ENCODE measurements at regions not wholly inside any gene's neighbourhood (a gene's known extent, or its start where the extent isn't known, plus 50 kb on each side); places are given as distances from the start of the nearest gene placed in this dataset.

- H3K9me3 ChIP-seq (ENCODE audit: insufficient read depth, low read depth, low read length): peaks cover 2% of the 10 kb centered on the region
- no peak overlapping the region for H2AK5ac ChIP-seq (ENCODE audit: low read length)
- H3K14ac ChIP-seq (ENCODE audit: low read length): no peak overlapping the region
Observed at GRCh38 chr9:29564564-29564963, 1991.3 kb upstream of the C9orf72 start.

GRCh38 chr9:29575219-29575618 is 2001.9 kb upstream of the C9orf72 start:
- no peak for DNase-seq
- H4K12ac ChIP-seq (ENCODE audit: low read depth, low read length): no peak overlapping the region
- no peaks in the 10 kb centered on the region for H3K79me2 ChIP-seq (ENCODE audit: control insufficient read depth, insufficient read depth, low read length, poor library complexity)
- no peak overlapping the region for H3K9ac ChIP-seq (ENCODE audit: low read length)
- no peak overlapping the region for H2BK5ac ChIP-seq (ENCODE audit: low read depth, low read length, poor library complexity)
- H3K27me3 ChIP-seq (ENCODE audit: insufficient read depth, low read length): no peaks in the 10 kb centered on the region
- H2AFZ ChIP-seq (ENCODE audit: insufficient read depth, low read length, poor library complexity): no peak overlapping the region
- H3K14ac ChIP-seq (ENCODE audit: low read length): no peak overlapping the region
- H3K18ac ChIP-seq (ENCODE audit: low read length): no peak overlapping the region
- H3K23ac ChIP-seq (ENCODE audit: low read length): no peak overlapping the region
- H3K36me3 ChIP-seq (ENCODE audit: control insufficient read depth in 1 of 2, insufficient read depth in 2 of 2, low read length in 2 of 2): no peaks in the 10 kb centered on the region
- H3K79me1 ChIP-seq (ENCODE audit: low read length): no peaks in the 10 kb centered on the region
- WGBS (ENCODE audit: extremely low coverage, insufficient coverage, insufficient read length): no CpG with 5 or more reads among the region's 1 CpG
- no peaks in the 10 kb centered on the region for H3K4me1 ChIP-seq (ENCODE audit: control insufficient read depth in 1 of 2, insufficient read depth in 2 of 2, low read length in 2 of 2)
- H3K9me3 ChIP-seq (ENCODE audit: insufficient read depth, low read depth, low read length): no peaks in the 10 kb centered on the region
- H2AK5ac ChIP-seq (ENCODE audit: low read length): no peak overlapping the region
- H2BK120ac ChIP-seq (ENCODE audit: insufficient read depth, low read length, poor library complexity): no peak overlapping the region
- no peak overlapping the region for H3K4me3 ChIP-seq (ENCODE audit: low read depth, low read length)
- H4K91ac ChIP-seq (ENCODE audit: low read depth, low read length): no peak overlapping the region
- H3K4me2 ChIP-seq (ENCODE audit: low read length): no peak overlapping the region
- no peak overlapping the region for H3K27ac ChIP-seq (ENCODE audit: low read depth, low read length)
- H2BK12ac ChIP-seq (ENCODE audit: low read length): no peak overlapping the region
- no peak overlapping the region for H3K4ac ChIP-seq (ENCODE audit: low read depth, low read length)
- H4K8ac ChIP-seq (ENCODE audit: low read depth, low read length): no peak overlapping the region

More at GRCh38 chr9:29564564-29564963, 1991.3 kb upstream of the C9orf72 start:
- DNase-seq: no peak
- Histone ChIP-seq H3K4ac (ENCODE audit: low read depth, low read length) (no peak overlapping the region), H2BK120ac (ENCODE audit: insufficient read depth, low read length, poor library complexity) (no peak overlapping the region), H3K27me3 (ENCODE audit: insufficient read depth, low read length) (no peaks in the 10 kb centered on the region), H4K91ac (ENCODE audit: low read depth, low read length) (no peak overlapping the region), H3K18ac (ENCODE audit: low read length) (no peak overlapping the region), H3K4me2 (ENCODE audit: low read length) (no peak overlapping the region), H2BK12ac (ENCODE audit: low read length) (no peak overlapping the region), H3K4me1 (ENCODE audit: control insufficient read depth in 1 of 2, insufficient read depth in 2 of 2, low read length in 2 of 2) (no peaks in the 10 kb centered on the region), H2AFZ (ENCODE audit: insufficient read depth, low read length, poor library complexity) (no peak overlapping the region), H3K23ac (ENCODE audit: low read length) (no peak overlapping the region), H3K27ac (ENCODE audit: low read depth, low read length) (no peak overlapping the region), H3K36me3 (ENCODE audit: control insufficient read depth in 1 of 2, insufficient read depth in 2 of 2, low read length in 2 of 2) (no peaks in the 10 kb centered on the region), H4K8ac (ENCODE audit: low read depth, low read length) (no peak overlapping the region), H3K4me3 (ENCODE audit: low read depth, low read length) (no peak overlapping the region), H4K12ac (ENCODE audit: low read depth, low read length) (no peak overlapping the region), H3K79me2 (ENCODE audit: control insufficient read depth, insufficient read depth, low read length, poor library complexity) (no peaks in the 10 kb centered on the region), H2BK5ac (ENCODE audit: low read depth, low read length, poor library complexity) (no peak overlapping the region), H3K79me1 (ENCODE audit: low read length) (no peaks in the 10 kb centered on the region), H3K9ac (ENCODE audit: low read length) (no peak overlapping the region)
- no CpG with 5 or more reads among the region's 1 CpG for WGBS (ENCODE audit: extremely low coverage, insufficient coverage, insufficient read length)

- no CpG with 5 or more reads among the region's 2 CpGs for WGBS (ENCODE audit: extremely low coverage, insufficient coverage, insufficient read length)
- no peak overlapping the region for H3K18ac ChIP-seq (ENCODE audit: low read length)
- no peak overlapping the region for H4K12ac ChIP-seq (ENCODE audit: low read depth, low read length)
Observed at GRCh38 chr9:29588361-29588760, 2015.1 kb upstream of the C9orf72 start.

GRCh38 chr9:29609282-29609681 is 2036.0 kb upstream of the C9orf72 start:
- Histone ChIP-seq H3K4me1 (ENCODE audit: control insufficient read depth in 1 of 2, insufficient read depth in 2 of 2, low read length in 2 of 2) (no peaks in the 10 kb centered on the region), H2AK5ac (ENCODE audit: low read length) (no peak overlapping the region), H3K23ac (ENCODE audit: low read length) (no peak overlapping the region), H2BK5ac (ENCODE audit: low read depth, low read length, poor library complexity) (no peak overlapping the region), H3K4ac (ENCODE audit: low read depth, low read length) (no peak overlapping the region), H3K4me3 (ENCODE audit: low read depth, low read length) (no peak overlapping the region), H3K79me1 (ENCODE audit: low read length) (no peaks in the 10 kb centered on the region), H3K9me3 (ENCODE audit: insufficient read depth, low read depth, low read length) (no peaks in the 10 kb centered on the region), H3K27me3 (ENCODE audit: insufficient read depth, low read length) (no peaks in the 10 kb centered on the region), H3K18ac (ENCODE audit: low read length) (no peak overlapping the region), H3K9ac (ENCODE audit: low read length) (no peak overlapping the region), H2BK120ac (ENCODE audit: insufficient read depth, low read length, poor library complexity) (no peak overlapping the region), H3K79me2 (ENCODE audit: control insufficient read depth, insufficient read depth, low read length, poor library complexity) (no peaks in the 10 kb centered on the region), H4K12ac (ENCODE audit: low read depth, low read length) (no peak overlapping the region), H3K36me3 (ENCODE audit: control insufficient read depth in 1 of 2, insufficient read depth in 2 of 2, low read length in 2 of 2) (no peaks in the 10 kb centered on the region), H3K27ac (ENCODE audit: low read depth, low read length) (no peak overlapping the region), H3K14ac (ENCODE audit: low read length) (no peak overlapping the region), H2AFZ (ENCODE audit: insufficient read depth, low read length, poor library complexity) (no peak overlapping the region), H4K91ac (ENCODE audit: low read depth, low read length) (no peak overlapping the region), H3K4me2 (ENCODE audit: low read length) (no peak overlapping the region), H4K8ac (ENCODE audit: low read depth, low read length) (no peak overlapping the region), H2BK12ac (ENCODE audit: low read length) (no peak overlapping the region)
- DNase-seq: no peak
- WGBS (ENCODE audit: extremely low coverage, insufficient coverage, insufficient read length): no CpG with 5 or more reads among the region's 2 CpGs

More at GRCh38 chr9:29588361-29588760, 2015.1 kb upstream of the C9orf72 start:
- no peak for DNase-seq
- Histone ChIP-seq H4K91ac (ENCODE audit: low read depth, low read length) (no peak overlapping the region), H3K36me3 (ENCODE audit: control insufficient read depth in 1 of 2, insufficient read depth in 2 of 2, low read length in 2 of 2) (no peaks in the 10 kb centered on the region), H3K27me3 (ENCODE audit: insufficient read depth, low read length) (no peaks in the 10 kb centered on the region), H3K4ac (ENCODE audit: low read depth, low read length) (no peak overlapping the region), H3K9me3 (ENCODE audit: insufficient read depth, low read depth, low read length) (no peaks in the 10 kb centered on the region), H3K4me3 (ENCODE audit: low read depth, low read length) (no peak overlapping the region), H2BK5ac (ENCODE audit: low read depth, low read length, poor library complexity) (no peak overlapping the region), H3K27ac (ENCODE audit: low read depth, low read length) (no peak overlapping the region), H2AK5ac (ENCODE audit: low read length) (no peak overlapping the region), H3K23ac (ENCODE audit: low read length) (no peak overlapping the region), H2AFZ (ENCODE audit: insufficient read depth, low read length, poor library complexity) (no peak overlapping the region), H3K79me2 (ENCODE audit: control insufficient read depth, insufficient read depth, low read length, poor library complexity) (no peaks in the 10 kb centered on the region), H4K8ac (ENCODE audit: low read depth, low read length) (no peak overlapping the region), H2BK12ac (ENCODE audit: low read length) (no peak overlapping the region), H3K14ac (ENCODE audit: low read length) (no peak overlapping the region), H3K9ac (ENCODE audit: low read length) (no peak overlapping the region), H3K79me1 (ENCODE audit: low read length) (no peaks in the 10 kb centered on the region), H3K4me1 (ENCODE audit: control insufficient read depth in 1 of 2, insufficient read depth in 2 of 2, low read length in 2 of 2) (no peaks in the 10 kb centered on the region), H3K4me2 (ENCODE audit: low read length) (no peak overlapping the region), H2BK120ac (ENCODE audit: insufficient read depth, low read length, poor library complexity) (no peak overlapping the region)
